GM10248 (cell line): ENCODE measurements at regions not wholly inside any gene's neighbourhood (a gene's known extent, or its start where the extent isn't known, plus 50 kb on each side); places are given as distances from the start of the nearest gene placed in this dataset.
"Not testable (repeated sequence)": the region's sequence is repeated elsewhere in the genome, so short reads cannot be mapped to it uniquely, and the experiment has no call there.

Source experiments
- CTCF ChIA-PET: fragments of 300-600 bp; sonication (Branson Sonifier 250); formaldehyde crosslinking; extraction: SDS; loops from one replicate; lab custom pipeline; 2021; ENCODE audit warnings: antibody characterized with exemption; lab: Yijun Ruan, JAX
- POLR2A ChIA-PET: fragments of 350-650 bp; sonication (Branson Sonifier 250); formaldehyde crosslinking; extraction: SDS; loops from one replicate; lab custom pipeline; 2020; ENCODE audit warnings: antibody characterized with exemption; lab: Yijun Ruan, JAX
- DNase-seq: peaks from one replicate; pipeline ENCODE4 v3.0.0; 2012; ENCODE audit errors: extremely low spot score
- TF ChIP-seq, protein P1 (sequence below): IDR thresholded peaks from 2 replicates; pipeline ENCODE4 v1.5.1; 2012; ENCODE audit warnings: mild to moderate bottlenecking, low read depth; ENCODE audit errors: extremely low read depth, missing control alignments, control extremely low read depth

DNA sequence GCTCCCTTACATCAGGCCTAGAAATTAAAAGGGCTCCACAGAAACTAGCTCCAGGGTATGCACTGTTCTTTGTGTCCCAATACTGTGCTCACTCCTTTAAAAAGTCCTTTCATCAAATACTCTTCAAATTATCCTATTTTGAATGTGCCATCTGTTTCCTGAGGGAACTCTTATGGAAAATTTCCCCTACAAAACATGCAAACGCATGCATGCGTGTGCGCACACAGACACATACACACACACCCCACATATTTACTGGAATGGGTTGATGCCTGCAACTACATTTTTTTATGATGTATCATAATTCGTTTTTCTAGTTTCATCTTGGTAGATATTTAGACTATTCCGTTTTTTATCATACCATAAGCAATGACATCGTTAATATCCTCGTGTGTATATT, 351.2 kb upstream of the KIF2B start:
- POLR2A ChIA-PET: no interaction called here
- TF ChIP-seq, protein P1, sequence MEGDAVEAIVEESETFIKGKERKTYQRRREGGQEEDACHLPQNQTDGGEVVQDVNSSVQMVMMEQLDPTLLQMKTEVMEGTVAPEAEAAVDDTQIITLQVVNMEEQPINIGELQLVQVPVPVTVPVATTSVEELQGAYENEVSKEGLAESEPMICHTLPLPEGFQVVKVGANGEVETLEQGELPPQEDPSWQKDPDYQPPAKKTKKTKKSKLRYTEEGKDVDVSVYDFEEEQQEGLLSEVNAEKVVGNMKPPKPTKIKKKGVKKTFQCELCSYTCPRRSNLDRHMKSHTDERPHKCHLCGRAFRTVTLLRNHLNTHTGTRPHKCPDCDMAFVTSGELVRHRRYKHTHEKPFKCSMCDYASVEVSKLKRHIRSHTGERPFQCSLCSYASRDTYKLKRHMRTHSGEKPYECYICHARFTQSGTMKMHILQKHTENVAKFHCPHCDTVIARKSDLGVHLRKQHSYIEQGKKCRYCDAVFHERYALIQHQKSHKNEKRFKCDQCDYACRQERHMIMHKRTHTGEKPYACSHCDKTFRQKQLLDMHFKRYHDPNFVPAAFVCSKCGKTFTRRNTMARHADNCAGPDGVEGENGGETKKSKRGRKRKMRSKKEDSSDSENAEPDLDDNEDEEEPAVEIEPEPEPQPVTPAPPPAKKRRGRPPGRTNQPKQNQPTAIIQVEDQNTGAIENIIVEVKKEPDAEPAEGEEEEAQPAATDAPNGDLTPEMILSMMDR: no peak
- CTCF ChIA-PET: no interaction called here
- no peak for DNase-seq

DNA sequence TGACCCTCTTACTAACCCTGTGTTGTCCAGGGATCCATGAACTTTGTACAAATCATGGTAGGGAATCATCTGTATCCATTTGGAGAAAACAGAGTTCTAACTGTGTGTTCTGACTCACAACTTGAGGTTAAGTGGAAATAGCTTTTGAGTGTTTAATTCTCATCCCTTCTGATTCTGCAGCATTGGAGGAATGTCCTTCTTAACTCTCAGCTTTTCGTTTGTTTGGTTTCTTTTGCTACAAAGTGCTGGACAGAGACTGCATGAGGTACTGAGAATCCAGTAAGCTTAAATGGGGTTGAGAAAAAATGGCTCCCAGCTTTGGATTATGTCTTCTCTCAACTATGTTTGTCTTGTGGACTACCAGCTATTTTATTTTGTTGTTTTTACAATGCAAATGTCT, 352.1 kb upstream of the KIF2B start:
- no peak for DNase-seq
- TF ChIP-seq, protein P1: no peak
- ChIA-PET CTCF (no interaction called here), POLR2A (no interaction called here)

DNA sequence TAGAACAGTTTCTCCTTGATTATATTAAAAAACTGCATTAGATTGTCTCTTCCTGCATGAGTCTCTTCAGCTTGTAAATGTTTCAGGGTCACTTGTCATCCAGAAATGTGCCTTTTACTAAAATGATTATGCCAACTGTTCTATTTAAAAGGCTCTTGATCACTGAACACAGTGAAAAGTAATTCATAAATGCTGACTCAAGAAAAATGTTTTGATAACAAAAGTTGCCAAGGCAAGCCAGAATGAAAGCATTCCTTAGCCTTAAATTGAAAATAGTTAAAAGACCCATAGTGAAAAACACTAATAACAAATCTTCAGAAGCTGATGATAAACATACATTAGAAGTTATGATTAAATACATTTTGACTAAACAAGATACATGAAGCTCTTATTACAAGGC, 356.0 kb upstream of the KIF2B start:
- no peak for DNase-seq
- TF ChIP-seq, protein P1: no peak
- CTCF ChIA-PET: no interaction called here
- POLR2A ChIA-PET: no interaction called here

DNA sequence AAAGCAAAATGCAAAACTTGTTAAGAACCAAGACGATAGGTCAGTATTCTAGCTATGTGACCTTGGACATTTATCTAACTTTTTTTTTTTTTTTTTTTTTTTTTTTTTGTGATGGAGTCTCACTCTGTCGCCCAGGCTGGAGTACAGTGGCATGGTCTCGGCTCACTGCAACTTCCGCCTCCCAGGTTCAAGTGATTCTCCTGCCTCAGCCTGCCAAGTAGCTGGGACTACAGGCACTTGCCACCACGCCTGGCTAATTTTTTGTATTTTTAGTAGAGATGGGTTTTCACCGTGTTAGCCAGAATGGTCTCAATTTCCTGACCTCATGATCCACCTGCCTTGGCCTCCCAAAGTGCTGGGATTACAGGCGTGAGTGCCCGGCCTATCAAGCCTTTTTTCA, 358.3 kb upstream of the KIF2B start:
- POLR2A ChIA-PET, CTCF ChIA-PET, DNase-seq: not testable (repeated sequence)

DNA sequence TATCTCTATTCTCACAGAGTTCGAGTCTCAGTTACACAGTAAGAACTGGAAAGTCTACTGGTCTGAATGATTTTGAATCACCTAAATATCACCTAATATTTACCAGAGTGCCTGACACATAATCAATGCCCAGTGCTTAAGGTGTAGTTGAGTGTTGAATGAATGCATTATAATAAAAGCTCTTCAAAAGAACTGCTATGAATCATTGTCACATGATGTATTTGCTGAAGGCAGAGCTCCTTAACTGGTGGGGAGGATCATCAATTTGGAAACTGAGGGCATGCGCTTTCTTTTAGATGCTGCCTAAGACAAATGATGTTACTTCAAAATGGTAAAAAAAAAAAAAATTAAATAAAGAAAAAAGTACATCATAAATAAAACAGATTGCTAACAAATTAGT, 359.4 kb upstream of the KIF2B start:
- POLR2A ChIA-PET: no interaction called here
- CTCF ChIA-PET: interaction anchor here (0.9 kb wide), 1 partner anchor 15 kb away, joined by 3 read pairs; no protein-coding TSS in a partner anchor
- DNase-seq: no peak
- TF ChIP-seq, protein P1: no peak

DNA sequence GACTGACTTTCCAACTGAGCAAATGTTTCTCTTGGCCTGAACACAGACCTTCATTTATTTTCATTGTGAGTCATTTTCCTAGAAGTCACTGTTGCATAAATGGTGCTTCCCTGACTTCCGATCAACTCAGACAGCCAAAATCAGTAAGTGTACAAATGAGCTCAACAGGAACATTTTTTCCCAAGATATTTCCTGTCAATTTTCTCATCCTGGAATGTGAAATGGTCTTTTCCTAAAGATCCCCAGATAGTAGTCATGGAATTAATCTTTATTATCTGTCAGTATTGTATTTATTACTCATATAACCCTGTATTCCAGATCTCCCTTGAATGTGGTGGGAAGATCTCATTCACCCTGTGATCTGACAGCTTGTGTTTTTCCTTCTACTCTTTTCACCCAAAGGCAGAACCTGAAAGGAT, 360.3 kb upstream of the KIF2B start:
- no peak for DNase-seq
- ChIA-PET POLR2A (no interaction called here), CTCF (no interaction called here)
- TF ChIP-seq, protein P1: no peak

DNA sequence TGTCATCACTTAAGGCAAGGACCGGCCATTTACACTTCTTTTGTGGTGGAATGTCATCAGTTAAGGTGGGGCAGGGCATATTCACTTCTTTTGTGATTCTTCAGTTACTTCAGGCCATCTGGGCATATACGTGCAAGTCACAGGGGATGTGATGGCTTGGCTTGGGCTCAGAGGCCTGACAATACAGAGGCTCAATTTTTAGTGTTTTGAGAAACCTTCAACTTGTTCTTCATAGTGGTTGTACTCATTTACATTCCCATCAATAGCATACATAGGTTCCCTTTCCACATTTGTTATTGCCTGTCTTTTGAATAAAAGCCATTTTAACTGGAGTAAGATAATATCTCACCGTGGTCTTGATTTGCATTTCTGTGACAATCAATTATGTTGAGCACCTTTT, 366.8 kb upstream of the KIF2B start:
- CTCF ChIA-PET, DNase-seq, POLR2A ChIA-PET: not testable (repeated sequence)

DNA sequence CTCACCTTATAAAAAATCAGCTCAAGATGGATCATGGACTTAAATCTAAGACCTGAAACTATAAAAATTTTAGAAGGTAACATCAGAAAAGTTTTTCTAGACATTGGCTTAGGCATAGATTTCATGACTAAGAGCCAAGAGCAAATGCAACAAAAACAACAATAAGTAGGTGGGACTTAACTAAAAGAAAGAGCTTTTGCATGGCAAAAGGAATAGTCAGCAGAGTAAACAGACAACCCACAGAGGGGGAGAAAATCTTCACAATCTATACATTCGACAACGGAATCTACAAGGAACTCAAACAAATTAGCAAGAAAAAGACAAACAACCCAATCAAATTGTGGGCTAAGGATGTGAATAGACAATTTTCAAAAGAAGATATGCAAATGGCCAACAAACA, 368.4 kb upstream of the KIF2B start:
- POLR2A ChIA-PET: no interaction called here
- DNase-seq: no peak
- CTCF ChIA-PET: no interaction called here
- TF ChIP-seq, protein P1: no peak
